ENCODE measurements at regions not wholly inside any gene's neighbourhood (a gene's known extent, or its start where the extent isn't known, plus 50 kb on each side); places are given as distances from the start of the nearest gene placed in this dataset.

- FAIRE-seq (no peak), DNase-seq (ENCODE audit: low spot score) (no peak)
Measured at GRCh38 chr6:19761121-19761520, 76.0 kb upstream of the ID4 start.

- FAIRE-seq (no peak), DNase-seq (ENCODE audit: low spot score) (no peak)
Measured at GRCh38 chr6:19771753-19772336, 65.3 kb upstream of the ID4 start.

GRCh38 chr6:19772891-19773290 is 64.3 kb upstream of the ID4 start:
- no peak for FAIRE-seq
- DNase-seq (ENCODE audit: low spot score) = no peak

GRCh38 chr6:19781269-19781668 is 55.9 kb upstream of the ID4 start:
- no peak for FAIRE-seq

GRCh38 chr6:19782588-19782987 is 54.6 kb upstream of the ID4 start:
- FAIRE-seq = no peak

More at GRCh38 chr6:19781269-19781668, 55.9 kb upstream of the ID4 start:
- DNase-seq (ENCODE audit: low spot score) = no peak

More at GRCh38 chr6:19782588-19782987, 54.6 kb upstream of the ID4 start:
- no peak for DNase-seq (ENCODE audit: low spot score)
